NCI-H2029 (cell line): ENCODE measurements at regions not wholly inside any gene's neighbourhood (a gene's known extent, or its start where the extent isn't known, plus 50 kb on each side); places are given as distances from the start of the nearest gene placed in this dataset.
"Not testable (repeated sequence)": the region's sequence is repeated elsewhere in the genome, so short reads cannot be mapped to it uniquely, and the experiment has no call there.

Source experiments
- DNase-seq: peaks from one replicate; lab custom pipeline; 2025; lab: John Stamatoyannopoulos, UW

- DNase-seq = not testable (repeated sequence)
These were observed 164.0 kb downstream of the HRH4 start for GRCh38 chr18:24624421-24624820.

GRCh38 chr18:24627644-24628315 lies 167.3 kb downstream of the HRH4 start:
- no peak for DNase-seq

- no peak for DNase-seq
These were observed 167.9 kb downstream of the HRH4 start for GRCh38 chr18:24628326-24628725.

- DNase-seq = no peak
These were observed 169.5 kb downstream of the HRH4 start for GRCh38 chr18:24629921-24630320.

- DNase-seq = no peak
These were observed 170.0 kb downstream of the HRH4 start for GRCh38 chr18:24630346-24630880.

- no peak for DNase-seq
These were observed 171.0 kb downstream of the HRH4 start for GRCh38 chr18:24631243-24632025.

GRCh38 chr18:24632158-24632988 lies 171.9 kb downstream of the HRH4 start:
- DNase-seq = no peak

- DNase-seq = no peak
These were observed 172.7 kb downstream of the HRH4 start for GRCh38 chr18:24633121-24633520.

- DNase-seq = no peak
These were observed 189.1 kb downstream of the HRH4 start for GRCh38 chr18:24649571-24649970.

- no peak for DNase-seq
These were observed 191.0 kb downstream of the HRH4 start for GRCh38 chr18:24651434-24651833.

GRCh38 chr18:24656050-24656449 lies 195.6 kb downstream of the HRH4 start:
- no peak for DNase-seq

- no peak for DNase-seq
These were observed 196.4 kb downstream of the HRH4 start for GRCh38 chr18:24656551-24657443.

- no peak for DNase-seq
These were observed 197.0 kb downstream of the HRH4 start for GRCh38 chr18:24657444-24657842.

- DNase-seq = no peak
These were observed 197.9 kb downstream of the HRH4 start for GRCh38 chr18:24658302-24658701.

- no peak for DNase-seq
These were observed 199.6 kb downstream of the HRH4 start for GRCh38 chr18:24659827-24660720.

GRCh38 chr18:24660956-24661355 lies 200.5 kb downstream of the HRH4 start:
- DNase-seq = no peak

GRCh38 chr18:24662412-24662821 lies 202.0 kb downstream of the HRH4 start:
- DNase-seq = no peak

GRCh38 chr18:24663026-24663425 lies 202.6 kb downstream of the HRH4 start:
- DNase-seq = no peak

- DNase-seq = no peak
These were observed 208.6 kb downstream of the HRH4 start for GRCh38 chr18:24669015-24669414.

- DNase-seq = no peak
These were observed 209.1 kb downstream of the HRH4 start for GRCh38 chr18:24669502-24669901.
